ENCODE measurements at regions not wholly inside any gene's neighbourhood (a gene's known extent, or its start where the extent isn't known, plus 50 kb on each side); places are given as distances from the start of the nearest gene placed in this dataset.

GRCh38 chr2:117519721-117520120, 294.8 kb upstream of the DDX18 start:
- Histone ChIP-seq H3K36me3 (no peaks in the 10 kb centered on the region), H3K9me3 (no peaks in the 10 kb centered on the region), H3K27ac (no peak overlapping the region), H3K4me1 (no peaks in the 10 kb centered on the region), H3K4me3 (no peak overlapping the region), H3K27me3 (no peaks in the 10 kb centered on the region)
- no peak for ATAC-seq
- TF ChIP-seq CTCF (IDR thresholded peaks at IDR 0.05) (no peak), POLR2A (IDR thresholded peaks at IDR 0.05) (no peak), EP300 (IDR thresholded peaks at IDR 0.05) (no peak), POLR2AphosphoS5 (IDR thresholded peaks at IDR 0.05) (no peak)

- TF ChIP-seq POLR2AphosphoS5 (IDR thresholded peaks at IDR 0.05) (no peak), POLR2A (IDR thresholded peaks at IDR 0.05) (no peak), CTCF (IDR thresholded peaks at IDR 0.05) (no peak), EP300 (IDR thresholded peaks at IDR 0.05) (no peak)
- ATAC-seq: no peak
- no peaks in the 10 kb centered on the region for H3K4me1 ChIP-seq
- H3K36me3 ChIP-seq: no peaks in the 10 kb centered on the region
- H3K27ac ChIP-seq: no peak overlapping the region
- no peaks in the 10 kb centered on the region for H3K27me3 ChIP-seq
- H3K4me3 ChIP-seq: no peak overlapping the region
- WGBS, 2 donors (ENCODE audit: low coverage in 1 of 2): 0% methylated on average over 2 of the region's 2 CpGs
- H3K9me3 ChIP-seq: no peaks in the 10 kb centered on the region
These were observed 291.2 kb upstream of the DDX18 start for GRCh38 chr2:117523267-117523666.

- H3K36me3 ChIP-seq: no peaks in the 10 kb centered on the region
- no peak overlapping the region for H3K27ac ChIP-seq
- H3K4me1 ChIP-seq: no peaks in the 10 kb centered on the region
- 18 to 20% methylated on average over 1 of the region's 1 CpG for WGBS, 2 donors (ENCODE audit: low coverage in 1 of 2)
- no peaks in the 10 kb centered on the region for H3K27me3 ChIP-seq
- H3K4me3 ChIP-seq: no peak overlapping the region
- H3K9me3 ChIP-seq: no peaks in the 10 kb centered on the region
- TF ChIP-seq EP300 (IDR thresholded peaks at IDR 0.05) (no peak), POLR2A (IDR thresholded peaks at IDR 0.05) (no peak), CTCF (IDR thresholded peaks at IDR 0.05) (no peak), POLR2AphosphoS5 (IDR thresholded peaks at IDR 0.05) (no peak)
- no peak for ATAC-seq
These were observed 290.7 kb upstream of the DDX18 start for GRCh38 chr2:117523711-117524238.

- Histone ChIP-seq H3K36me3 (no peaks in the 10 kb centered on the region), H3K27ac (no peak overlapping the region), H3K4me1 (no peaks in the 10 kb centered on the region), H3K9me3 (peaks cover 0 to 17% (median 0%) of the 10 kb centered on the region in 3 donors), H3K4me3 (no peak overlapping the region), H3K27me3 (no peaks in the 10 kb centered on the region)
- ATAC-seq: no peak
- TF ChIP-seq CTCF (IDR thresholded peaks at IDR 0.05): peak in 1 of 4 experiments; percentile 29
- TF ChIP-seq POLR2A (IDR thresholded peaks at IDR 0.05): no peak
- 50% methylated on average over 2 of the region's 2 CpGs; no CpG with 5 or more reads in 1 of the 2 donors for WGBS, 2 donors (ENCODE audit: low coverage in 1 of 2)
These were observed 278.4 kb upstream of the DDX18 start for GRCh38 chr2:117536139-117536538.

- no peak overlapping the region for H3K4me3 ChIP-seq
- TF ChIP-seq CTCF (IDR thresholded peaks at IDR 0.05) (no peak), EP300 (IDR thresholded peaks at IDR 0.05) (no peak), POLR2AphosphoS5 (IDR thresholded peaks at IDR 0.05) (no peak), POLR2A (IDR thresholded peaks at IDR 0.05) (no peak)
- no peak overlapping the region for H3K27ac ChIP-seq
- no peaks in the 10 kb centered on the region for H3K4me1 ChIP-seq
- peaks cover 0 to 17% (median 0%) of the 10 kb centered on the region in 3 donors for H3K9me3 ChIP-seq
- peak; percentile 19 for ATAC-seq
- WGBS, 2 donors (ENCODE audit: low coverage in 1 of 2): 30 to 48% methylated on average over 2 to 4 of the region's 4 CpGs
- H3K27me3 ChIP-seq: no peaks in the 10 kb centered on the region
- H3K36me3 ChIP-seq: no peaks in the 10 kb centered on the region
These were observed 277.5 kb upstream of the DDX18 start for GRCh38 chr2:117537032-117537431.

All from gastroesophageal sphincter (tissue), 4 donors.